A549 (cell line): ENCODE measurements at regions not wholly inside any gene's neighbourhood (a gene's known extent, or its start where the extent isn't known, plus 50 kb on each side); places are given as distances from the start of the nearest gene placed in this dataset.

Experiments used
- CTCF ChIP-seq: fragments of >200 bp; sonication (Bioruptor Twin); formaldehyde crosslinking; IDR thresholded peaks from 3 replicates; pipeline ENCODE4 v1.5.1; 2016
- EP300 ChIP-seq, 2 experiments: fragments of >200 bp; sonication (Bioruptor Twin); formaldehyde crosslinking; IDR thresholded peaks; 2 replicates in 1 of 2; 3 replicates in 1 of 2; pipeline ENCODE4 v1.6.1; 2016 to 2017
- ESRRA ChIP-seq: fragments of 150-350 bp; IDR thresholded peaks from 2 replicates; pipeline ENCODE4 v1.6.1; 2014; ENCODE audit warnings: mild to moderate bottlenecking, low read length, borderline replicate concordance
- JUN ChIP-seq, 2 experiments: fragments of >200 bp; sonication (Bioruptor Twin); formaldehyde crosslinking; IDR thresholded peaks; 2 replicates in 1 of 2; 3 replicates in 1 of 2; pipeline ENCODE4 v1.6.1; 2016 to 2017
- MAZ ChIP-seq: fragments of 150-350 bp; IDR thresholded peaks from 2 replicates; pipeline ENCODE4 v1.6.1; 2014; ENCODE audit warnings: antibody characterized with exemption, low read depth, low read length, borderline replicate concordance
- POLR2A ChIP-seq: IDR thresholded peaks from 2 replicates; pipeline ENCODE4 v1.6.1; 2012; ENCODE audit warnings: mild to moderate bottlenecking, low read length
- ZSCAN20 ChIP-seq: fragments of 250-450 bp; sonication (Bioruptor Pico); IDR thresholded peaks from 2 replicates; pipeline ENCODE4 v1.8.0; 2022; ENCODE audit warnings: mild to moderate bottlenecking, moderate library complexity

- 0 out of 2 replicates have a peak, but pooled peaks have one; percentile 43 for TF ChIP-seq ZSCAN20 (CRISPR knock-in tag)
- no peak for TF ChIP-seq POLR2A
- TF ChIP-seq JUN (IDR thresholded peaks at IDR 0.05) = peak in 1 of 2 experiments; percentile 49; a peak in 4 of 5 replicates
- TF ChIP-seq CTCF = no peak
- peak; percentile 53 to 76; a peak in 3 of 5 replicates for TF ChIP-seq EP300 (IDR thresholded peaks at IDR 0.05)
- no peak for TF ChIP-seq ESRRA
- no peak for TF ChIP-seq MAZ
Observed at GRCh38 chr1:201602413-201603265, 63.7 kb downstream of the NAV1 start.
